ENCODE measurements at regions not wholly inside any gene's neighbourhood (a gene's known extent, or its start where the extent isn't known, plus 50 kb on each side); places are given as distances from the start of the nearest gene placed in this dataset.

DNA sequence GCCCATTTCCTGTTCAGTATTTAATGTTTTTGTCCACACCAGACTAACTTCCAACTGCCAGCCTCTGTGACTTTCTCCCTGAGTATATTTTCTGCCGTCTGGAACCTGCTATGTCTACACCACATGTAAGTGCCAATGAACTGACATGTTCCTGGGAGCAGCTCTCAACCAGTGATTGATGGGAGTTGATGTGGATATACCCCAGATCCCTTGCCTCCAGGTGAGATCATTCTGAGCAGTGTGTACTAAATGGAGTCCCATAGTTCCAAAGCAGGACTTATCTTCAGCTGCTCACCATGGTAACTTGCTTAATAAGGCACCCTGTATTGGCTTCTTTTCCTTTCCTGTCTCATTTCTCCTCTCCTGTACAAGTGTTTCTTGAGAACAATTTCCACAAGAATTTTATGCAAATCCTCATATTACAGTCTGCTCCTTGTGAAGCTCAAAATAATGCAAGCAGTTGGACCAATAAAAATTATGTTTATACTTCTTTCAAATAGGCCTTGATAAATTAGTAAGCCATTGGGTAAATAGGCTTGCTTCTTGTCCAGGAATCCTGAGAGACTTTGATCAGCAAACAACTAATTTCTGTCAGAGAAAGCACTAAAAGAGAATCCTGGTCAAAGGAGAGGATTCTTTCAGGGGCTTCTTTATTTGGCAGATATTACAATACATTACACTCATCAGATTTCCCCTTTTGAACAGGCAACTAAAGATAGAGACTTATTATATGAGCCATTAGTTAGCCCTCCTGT lies 911.7 kb upstream of the NDST4 start:
- TF ChIP-seq, protein P1, sequence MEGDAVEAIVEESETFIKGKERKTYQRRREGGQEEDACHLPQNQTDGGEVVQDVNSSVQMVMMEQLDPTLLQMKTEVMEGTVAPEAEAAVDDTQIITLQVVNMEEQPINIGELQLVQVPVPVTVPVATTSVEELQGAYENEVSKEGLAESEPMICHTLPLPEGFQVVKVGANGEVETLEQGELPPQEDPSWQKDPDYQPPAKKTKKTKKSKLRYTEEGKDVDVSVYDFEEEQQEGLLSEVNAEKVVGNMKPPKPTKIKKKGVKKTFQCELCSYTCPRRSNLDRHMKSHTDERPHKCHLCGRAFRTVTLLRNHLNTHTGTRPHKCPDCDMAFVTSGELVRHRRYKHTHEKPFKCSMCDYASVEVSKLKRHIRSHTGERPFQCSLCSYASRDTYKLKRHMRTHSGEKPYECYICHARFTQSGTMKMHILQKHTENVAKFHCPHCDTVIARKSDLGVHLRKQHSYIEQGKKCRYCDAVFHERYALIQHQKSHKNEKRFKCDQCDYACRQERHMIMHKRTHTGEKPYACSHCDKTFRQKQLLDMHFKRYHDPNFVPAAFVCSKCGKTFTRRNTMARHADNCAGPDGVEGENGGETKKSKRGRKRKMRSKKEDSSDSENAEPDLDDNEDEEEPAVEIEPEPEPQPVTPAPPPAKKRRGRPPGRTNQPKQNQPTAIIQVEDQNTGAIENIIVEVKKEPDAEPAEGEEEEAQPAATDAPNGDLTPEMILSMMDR (conservative IDR thresholded peaks at IDR 0.05): no peak
- Histone ChIP-seq H3K36me3 (ENCODE audit: control insufficient read depth, insufficient read depth, low read length) (no peaks in the 10 kb centered on the region), H3K27ac (ENCODE audit: low read depth, low read length) (no peak overlapping the region), H3K9ac (ENCODE audit: extremely low read depth, low read length, poor library complexity, severe bottlenecking) (no peak overlapping the region), H3K4me1 (ENCODE audit: control insufficient read depth, insufficient read depth, low read length) (no peaks in the 10 kb centered on the region), H3K9me3 (ENCODE audit: control insufficient read depth, low read length) (peaks cover 16% of the 10 kb centered on the region), H3K4me3 (ENCODE audit: low read length) (no peak overlapping the region), H3K27me3 (ENCODE audit: control insufficient read depth, insufficient read depth, low read length, poor library complexity, severe bottlenecking) (no peaks in the 10 kb centered on the region)
- peaks cover 22% of the 10 kb centered on the region for H3K9me3 Mint-ChIP-seq
- no peaks in the 10 kb centered on the region for H3K27me3 Mint-ChIP-seq (ENCODE audit: insufficient read depth)
- no peak overlapping the region for H3K4me3 Mint-ChIP-seq
- no peak overlapping the region for H3K27ac Mint-ChIP-seq
- no peaks in the 10 kb centered on the region for H3K4me1 Mint-ChIP-seq
- no peak for DNase-seq
- WGBS, 2 experiments (ENCODE audit: insufficient coverage in 1 of 2, insufficient read length in 1 of 2): 91 to 100% methylated on average over 1 of the region's 1 CpG
- peaks cover 3% of the 10 kb centered on the region for H3K36me3 Mint-ChIP-seq (ENCODE audit: low read depth)

GRCh38 chr4:116023049-116023448 lies 909.6 kb upstream of the NDST4 start:
- H3K9me3 Mint-ChIP-seq: peaks cover 43% of the 10 kb centered on the region
- WGBS, 2 experiments (ENCODE audit: insufficient coverage in 1 of 2, insufficient read length in 1 of 2): 92% methylated on average over 4 of the region's 5 CpGs; no CpG with 5 or more reads in 1 of the 2 experiments
- DNase-seq: no peak
- H3K27me3 Mint-ChIP-seq (ENCODE audit: insufficient read depth): no peaks in the 10 kb centered on the region
- TF ChIP-seq, protein P1 (conservative IDR thresholded peaks at IDR 0.05): no peak
- no peaks in the 10 kb centered on the region for H3K36me3 ChIP-seq (ENCODE audit: control insufficient read depth, insufficient read depth, low read length)
- H3K4me3 ChIP-seq (ENCODE audit: low read length): no peak overlapping the region
- H3K27me3 ChIP-seq (ENCODE audit: control insufficient read depth, insufficient read depth, low read length, poor library complexity, severe bottlenecking): no peaks in the 10 kb centered on the region
- H3K9me3 ChIP-seq (ENCODE audit: control insufficient read depth, low read length): peaks cover 31% of the 10 kb centered on the region
- no peak overlapping the region for H3K4me3 Mint-ChIP-seq
- no peak overlapping the region for H3K27ac ChIP-seq (ENCODE audit: low read depth, low read length)
- no peaks in the 10 kb centered on the region for H3K4me1 Mint-ChIP-seq
- H3K36me3 Mint-ChIP-seq (ENCODE audit: low read depth): peaks cover 15% of the 10 kb centered on the region
- no peak overlapping the region for H3K27ac Mint-ChIP-seq
- no peak overlapping the region for H3K9ac ChIP-seq (ENCODE audit: extremely low read depth, low read length, poor library complexity, severe bottlenecking)
- no peaks in the 10 kb centered on the region for H3K4me1 ChIP-seq (ENCODE audit: control insufficient read depth, insufficient read depth, low read length)

- peaks cover 25% of the 10 kb centered on the region for H3K36me3 Mint-ChIP-seq (ENCODE audit: low read depth)
- no peak overlapping the region for H3K4me3 ChIP-seq (ENCODE audit: low read length)
- H3K9ac ChIP-seq (ENCODE audit: extremely low read depth, low read length, poor library complexity, severe bottlenecking): no peak overlapping the region
- H3K9me3 Mint-ChIP-seq: peaks cover 70% of the 10 kb centered on the region
- no peak overlapping the region for H3K27ac Mint-ChIP-seq
- no peaks in the 10 kb centered on the region for H3K36me3 ChIP-seq (ENCODE audit: control insufficient read depth, insufficient read depth, low read length)
- H3K4me1 Mint-ChIP-seq: no peaks in the 10 kb centered on the region
- no peaks in the 10 kb centered on the region for H3K27me3 ChIP-seq (ENCODE audit: control insufficient read depth, insufficient read depth, low read length, poor library complexity, severe bottlenecking)
- H3K4me3 Mint-ChIP-seq: no peak overlapping the region
- H3K27me3 Mint-ChIP-seq (ENCODE audit: insufficient read depth): peaks cover 2% of the 10 kb centered on the region
- 89 to 94% methylated on average over 3 to 4 of the region's 4 CpGs for WGBS, 2 experiments (ENCODE audit: insufficient coverage in 1 of 2, insufficient read length in 1 of 2)
- DNase-seq: no peak
- TF ChIP-seq, protein P1 (conservative IDR thresholded peaks at IDR 0.05): no peak
- H3K4me1 ChIP-seq (ENCODE audit: control insufficient read depth, insufficient read depth, low read length): no peaks in the 10 kb centered on the region
- peaks cover 45% of the 10 kb centered on the region for H3K9me3 ChIP-seq (ENCODE audit: control insufficient read depth, low read length)
- H3K27ac ChIP-seq (ENCODE audit: low read depth, low read length): no peak overlapping the region
Observed at GRCh38 chr4:116020141-116020722, 906.8 kb upstream of the NDST4 start.

All from endodermal cell (in vitro differentiated cells).